ENCODE measurements at regions not wholly inside any gene's neighbourhood (a gene's known extent, or its start where the extent isn't known, plus 50 kb on each side); places are given as distances from the start of the nearest gene placed in this dataset.

GRCh38 chr1:234776256-234776875, 166.4 kb upstream of the IRF2BP2 start:
- Histone ChIP-seq H4K20me1 (ENCODE audit: insufficient read depth, low read length) (no peaks in the 10 kb centered on the region), H3K9me2 (ENCODE audit: low read depth, low read length) (no peaks in the 10 kb centered on the region), H3K9ac (ENCODE audit: low read length) (no peak overlapping the region), H3K4me2 (ENCODE audit: low read length) (no peak overlapping the region), H3F3A (ENCODE audit: insufficient read depth, low read length) (no peaks in the 10 kb centered on the region), H3K27me3 (ENCODE audit: insufficient read depth, low read length) (peaks cover 6% of the 10 kb centered on the region), H3K4me1 (ENCODE audit: insufficient read depth, low read length, severe bottlenecking) (peaks cover 21% of the 10 kb centered on the region), H3K27ac (ENCODE audit: low read depth, low read length, poor library complexity, severe bottlenecking) (no peak overlapping the region), H3K79me2 (ENCODE audit: insufficient read depth, low read length) (no peaks in the 10 kb centered on the region), H3K9me3 (ENCODE audit: low read length) (peaks cover 3% of the 10 kb centered on the region; the same call in 1 of the 2 replicates), H2AFZ (ENCODE audit: low read length) (no peak overlapping the region), H3K4me3 (ENCODE audit: low read depth, low read length, poor library complexity, severe bottlenecking) (no peak overlapping the region), H3K36me3 (ENCODE audit: insufficient read depth, low read length) (no peaks in the 10 kb centered on the region; the same call in 1 of the 2 replicates)
- TF ChIP-seq CTCF (IDR thresholded peaks at IDR 0.05; ENCODE audit: low read length): no peak
- TF ChIP-seq EZH2 (IDR thresholded peaks at IDR 0.05; ENCODE audit: borderline replicate concordance, low read length): no peak

- Histone ChIP-seq H3K27ac (ENCODE audit: low read depth, low read length, poor library complexity, severe bottlenecking) (no peak overlapping the region), H4K20me1 (ENCODE audit: insufficient read depth, low read length) (no peaks in the 10 kb centered on the region), H3K9me3 (ENCODE audit: low read length) (peaks cover 3% of the 10 kb centered on the region; the same call in 1 of the 2 replicates), H3K9ac (ENCODE audit: low read length) (no peak overlapping the region), H3K4me2 (ENCODE audit: low read length) (no peak overlapping the region), H3K9me2 (ENCODE audit: low read depth, low read length) (no peaks in the 10 kb centered on the region), H3K4me3 (ENCODE audit: low read depth, low read length, poor library complexity, severe bottlenecking) (no peak overlapping the region), H3K79me2 (ENCODE audit: insufficient read depth, low read length) (no peaks in the 10 kb centered on the region), H2AFZ (ENCODE audit: low read length) (no peak overlapping the region), H3K36me3 (ENCODE audit: insufficient read depth, low read length) (no peaks in the 10 kb centered on the region; the same call in 1 of the 2 replicates), H3K4me1 (ENCODE audit: insufficient read depth, low read length, severe bottlenecking) (peaks cover 28% of the 10 kb centered on the region), H3K27me3 (ENCODE audit: insufficient read depth, low read length) (peaks cover 3% of the 10 kb centered on the region), H3F3A (ENCODE audit: insufficient read depth, low read length) (no peaks in the 10 kb centered on the region)
- no peak for TF ChIP-seq CTCF (IDR thresholded peaks at IDR 0.05; ENCODE audit: low read length)
- TF ChIP-seq EZH2 (IDR thresholded peaks at IDR 0.05; ENCODE audit: borderline replicate concordance, low read length): no peak
Observed at GRCh38 chr1:234775477-234776246, 165.7 kb upstream of the IRF2BP2 start.

GRCh38 chr1:234774971-234775370, 165.0 kb upstream of the IRF2BP2 start:
- Histone ChIP-seq H3K79me2 (ENCODE audit: insufficient read depth, low read length) (no peaks in the 10 kb centered on the region), H3K4me2 (ENCODE audit: low read length) (no peak overlapping the region), H2AFZ (ENCODE audit: low read length) (no peak overlapping the region), H3K36me3 (ENCODE audit: insufficient read depth, low read length) (no peaks in the 10 kb centered on the region; the same call in 1 of the 2 replicates), H3F3A (ENCODE audit: insufficient read depth, low read length) (no peaks in the 10 kb centered on the region), H3K9ac (ENCODE audit: low read length) (no peak overlapping the region), H3K27me3 (ENCODE audit: insufficient read depth, low read length) (no peaks in the 10 kb centered on the region; the same call in 1 of the 2 replicates), H3K9me2 (ENCODE audit: low read depth, low read length) (no peaks in the 10 kb centered on the region), H3K4me1 (ENCODE audit: insufficient read depth, low read length, severe bottlenecking) (peaks cover 33% of the 10 kb centered on the region), H3K9me3 (ENCODE audit: low read length) (peaks cover 3% of the 10 kb centered on the region; the same call in 1 of the 2 replicates), H3K27ac (ENCODE audit: low read depth, low read length, poor library complexity, severe bottlenecking) (no peak overlapping the region), H4K20me1 (ENCODE audit: insufficient read depth, low read length) (no peaks in the 10 kb centered on the region), H3K4me3 (ENCODE audit: low read depth, low read length, poor library complexity, severe bottlenecking) (no peak overlapping the region)
- TF ChIP-seq CTCF (IDR thresholded peaks at IDR 0.05; ENCODE audit: low read length) (no peak), EZH2 (IDR thresholded peaks at IDR 0.05; ENCODE audit: borderline replicate concordance, low read length) (no peak)
